ENCODE measurements at regions not wholly inside any gene's neighbourhood (a gene's known extent, or its start where the extent isn't known, plus 50 kb on each side); places are given as distances from the start of the nearest gene placed in this dataset.

GRCh38 chr4:108536577-108536976 lies 83.8 kb upstream of the RPL34 start:
- Histone ChIP-seq H3F3A (ENCODE audit: insufficient read depth) (no peaks in the 10 kb centered on the region), H3K9ac (no peak overlapping the region), H3K27ac (no peak overlapping the region), H3K9me3 (ENCODE audit: low read depth) (no peaks in the 10 kb centered on the region), H3K27me3 (replicated peaks; ENCODE audit: insufficient read depth) (0 out of 2 replicates have a peak, but pooled peaks cover 7% of the 10 kb centered on the region), H3K36me3 (ENCODE audit: low read depth) (no peaks in the 10 kb centered on the region), H2AFZ (no peak overlapping the region), H3K4me2 (ENCODE audit: unreplicated experiment) (no peak overlapping the region), H3K4me3 (no peak overlapping the region), H3K9me2 (ENCODE audit: insufficient read depth) (no peaks in the 10 kb centered on the region), H4K20me1 (ENCODE audit: insufficient read depth) (no peaks in the 10 kb centered on the region), H3K79me2 (ENCODE audit: insufficient read depth) (no peaks in the 10 kb centered on the region), H3K4me1 (ENCODE audit: insufficient read depth) (no peaks in the 10 kb centered on the region)
- TF ChIP-seq EZH2phosphoT487 (IDR thresholded peaks at IDR 0.05; ENCODE audit: insufficient read depth, low read depth) = no peak
- 68 to 69% methylated on average over 2 of the region's 2 CpGs for WGBS, 2 experiments (ENCODE audit: low coverage in 1 of 2, low lambda C conversion rate in 2 of 2, missing lambda C conversion rate in 2 of 2)
- in situ Hi-C loops (cut with MboI) = no loop called here
- no peak for DNase-seq

GRCh38 chr4:108535757-108536156 lies 84.6 kb upstream of the RPL34 start:
- Histone ChIP-seq H3K9me2 (ENCODE audit: insufficient read depth) (no peaks in the 10 kb centered on the region), H3K27me3 (replicated peaks; ENCODE audit: insufficient read depth) (peaks cover 13% of the 10 kb centered on the region; the same call in 1 of the 2 replicates), H3K36me3 (ENCODE audit: low read depth) (no peaks in the 10 kb centered on the region), H3K27ac (no peak overlapping the region), H4K20me1 (ENCODE audit: insufficient read depth) (no peaks in the 10 kb centered on the region), H3F3A (ENCODE audit: insufficient read depth) (no peaks in the 10 kb centered on the region), H3K4me1 (ENCODE audit: insufficient read depth) (no peaks in the 10 kb centered on the region), H2AFZ (no peak overlapping the region), H3K9ac (no peak overlapping the region), H3K4me2 (ENCODE audit: unreplicated experiment) (no peak overlapping the region), H3K79me2 (ENCODE audit: insufficient read depth) (no peaks in the 10 kb centered on the region), H3K4me3 (no peak overlapping the region), H3K9me3 (ENCODE audit: low read depth) (no peaks in the 10 kb centered on the region)
- 42 to 45% methylated on average over 3 of the region's 3 CpGs for WGBS, 2 experiments (ENCODE audit: low coverage in 1 of 2, low lambda C conversion rate in 2 of 2, missing lambda C conversion rate in 2 of 2)
- in situ Hi-C loops (cut with MboI) = no loop called here
- DNase-seq = no peak
- TF ChIP-seq EZH2phosphoT487 (IDR thresholded peaks at IDR 0.05; ENCODE audit: insufficient read depth, low read depth) (no peak), EZH2 (IDR thresholded peaks at IDR 0.05; ENCODE audit: insufficient read depth, poor library complexity, severe bottlenecking) (no peak)

DNA sequence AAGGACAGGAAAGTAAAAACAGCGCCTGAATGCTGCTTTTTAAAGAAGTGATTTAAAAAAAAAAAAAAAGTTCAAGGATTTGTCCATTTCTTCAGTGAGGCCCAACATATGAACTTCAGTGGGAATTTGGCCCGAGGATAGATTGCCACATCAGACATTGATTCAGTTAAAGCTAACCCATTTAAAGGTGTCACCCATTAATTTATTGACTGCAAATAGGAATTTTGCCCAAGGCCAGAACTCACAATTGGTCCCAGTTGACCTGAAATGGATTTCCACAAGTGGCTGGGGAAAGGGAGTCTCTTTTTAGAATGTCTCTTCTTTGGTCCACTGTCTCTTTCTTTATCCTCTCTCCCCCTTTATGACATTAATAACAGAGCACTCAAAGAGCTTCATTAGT lies 86.5 kb upstream of the RPL34 start:
- Histone ChIP-seq H3K9ac (no peak overlapping the region), H3K27me3 (replicated peaks; ENCODE audit: insufficient read depth) (peaks cover 16% of the 10 kb centered on the region; the same call in 1 of the 2 replicates), H3F3A (ENCODE audit: insufficient read depth) (no peaks in the 10 kb centered on the region), H3K79me2 (ENCODE audit: insufficient read depth) (no peaks in the 10 kb centered on the region), H3K9me2 (ENCODE audit: insufficient read depth) (no peaks in the 10 kb centered on the region), H2AFZ (no peak overlapping the region), H3K36me3 (ENCODE audit: low read depth) (no peaks in the 10 kb centered on the region), H4K20me1 (ENCODE audit: insufficient read depth) (no peaks in the 10 kb centered on the region), H3K4me2 (ENCODE audit: unreplicated experiment) (no peak overlapping the region), H3K27ac (no peak overlapping the region), H3K9me3 (ENCODE audit: low read depth) (no peaks in the 10 kb centered on the region), H3K4me3 (no peak overlapping the region), H3K4me1 (ENCODE audit: insufficient read depth) (no peaks in the 10 kb centered on the region)
- in situ Hi-C loops (cut with MboI) = no loop called here
- TF ChIP-seq EZH2phosphoT487 (IDR thresholded peaks at IDR 0.05; ENCODE audit: insufficient read depth, low read depth) (no peak), EZH2 (IDR thresholded peaks at IDR 0.05; ENCODE audit: insufficient read depth, poor library complexity, severe bottlenecking) (no peak)
- DNase-seq = no peak
- WGBS, 2 experiments (ENCODE audit: low coverage in 1 of 2, low lambda C conversion rate in 2 of 2, missing lambda C conversion rate in 2 of 2) = 25 to 36% methylated on average over 2 of the region's 2 CpGs

GRCh38 chr4:108533245-108533844 lies 87.0 kb upstream of the RPL34 start:
- no peak for DNase-seq
- H3K9me3 ChIP-seq (ENCODE audit: low read depth) = no peaks in the 10 kb centered on the region
- TF ChIP-seq EZH2 (IDR thresholded peaks at IDR 0.05; ENCODE audit: insufficient read depth, poor library complexity, severe bottlenecking) (no peak), EZH2phosphoT487 (IDR thresholded peaks at IDR 0.05; ENCODE audit: insufficient read depth, low read depth) (no peak)
- H3K9me2 ChIP-seq (ENCODE audit: insufficient read depth) = no peaks in the 10 kb centered on the region
- no peak overlapping the region for H3K27ac ChIP-seq
- in situ Hi-C loops (cut with MboI) = no loop called here
- H3K79me2 ChIP-seq (ENCODE audit: insufficient read depth) = no peaks in the 10 kb centered on the region
- no peaks in the 10 kb centered on the region for H3K36me3 ChIP-seq (ENCODE audit: low read depth)
- 33 to 36% methylated on average over 4 of the region's 4 CpGs for WGBS, 2 experiments (ENCODE audit: low coverage in 1 of 2, low lambda C conversion rate in 2 of 2, missing lambda C conversion rate in 2 of 2)
- H3K4me1 ChIP-seq (ENCODE audit: insufficient read depth) = no peaks in the 10 kb centered on the region
- peaks cover 16% of the 10 kb centered on the region; the same call in 1 of the 2 replicates for H3K27me3 ChIP-seq (replicated peaks; ENCODE audit: insufficient read depth)
- no peak overlapping the region for H2AFZ ChIP-seq
- H4K20me1 ChIP-seq (ENCODE audit: insufficient read depth) = no peaks in the 10 kb centered on the region
- no peak overlapping the region for H3K4me2 ChIP-seq (ENCODE audit: unreplicated experiment)
- no peaks in the 10 kb centered on the region for H3F3A ChIP-seq (ENCODE audit: insufficient read depth)
- no peak overlapping the region for H3K9ac ChIP-seq
- no peak overlapping the region for H3K4me3 ChIP-seq

DNA sequence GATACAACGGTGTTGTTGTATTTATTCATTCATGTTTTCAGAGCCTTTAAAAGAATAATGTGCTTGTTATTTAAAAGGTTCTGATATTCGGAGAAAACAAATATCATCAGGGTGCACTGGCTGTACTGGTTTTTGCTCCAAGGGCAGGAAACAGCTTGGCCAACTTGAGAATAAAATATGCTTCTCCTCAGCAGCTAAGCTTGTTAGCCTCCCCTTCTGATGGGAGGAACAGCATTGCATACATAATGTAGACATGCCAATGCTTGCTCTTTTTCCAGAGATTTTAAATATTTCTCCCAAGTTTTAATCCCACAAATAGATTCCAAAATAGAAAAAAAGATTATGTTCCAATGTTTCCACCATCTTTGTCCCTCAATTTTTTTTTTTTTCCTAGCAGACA lies 87.6 kb upstream of the RPL34 start:
- Histone ChIP-seq H3K36me3 (ENCODE audit: low read depth) (no peaks in the 10 kb centered on the region), H3K79me2 (ENCODE audit: insufficient read depth) (no peaks in the 10 kb centered on the region), H3K4me3 (no peak overlapping the region), H2AFZ (no peak overlapping the region), H3K4me2 (ENCODE audit: unreplicated experiment) (no peak overlapping the region), H3K27ac (no peak overlapping the region), H3K27me3 (replicated peaks; ENCODE audit: insufficient read depth) (peaks cover 16% of the 10 kb centered on the region; the same call in 1 of the 2 replicates), H3K9ac (no peak overlapping the region), H3K9me3 (ENCODE audit: low read depth) (no peaks in the 10 kb centered on the region), H4K20me1 (ENCODE audit: insufficient read depth) (no peaks in the 10 kb centered on the region), H3F3A (ENCODE audit: insufficient read depth) (no peaks in the 10 kb centered on the region), H3K9me2 (ENCODE audit: insufficient read depth) (no peaks in the 10 kb centered on the region), H3K4me1 (ENCODE audit: insufficient read depth) (no peaks in the 10 kb centered on the region)
- no peak for DNase-seq
- 28 to 29% methylated on average over 2 of the region's 2 CpGs for WGBS, 2 experiments (ENCODE audit: low coverage in 1 of 2, low lambda C conversion rate in 2 of 2, missing lambda C conversion rate in 2 of 2)
- TF ChIP-seq EZH2phosphoT487 (IDR thresholded peaks at IDR 0.05; ENCODE audit: insufficient read depth, low read depth) = no peak
- TF ChIP-seq EZH2 (IDR thresholded peaks at IDR 0.05; ENCODE audit: insufficient read depth, poor library complexity, severe bottlenecking) = no peak
- in situ Hi-C loops (cut with MboI) = no loop called here
